Stimulated activated CD4-positive, alpha-beta T cell treated with anti-CD3 and anti-CD28 coated beads, Interleukin-4, amount 100 ng/mL, for 4 hours (primary cell): ENCODE measurements at regions not wholly inside any gene's neighbourhood (a gene's known extent, or its start where the extent isn't known, plus 50 kb on each side); places are given as distances from the start of the nearest gene placed in this dataset.

Experiments
- DNase-seq, 2 experiments: peaks; one replicate each; pipeline ENCODE4 v3.0.0-alpha.2; 2020

DNA sequence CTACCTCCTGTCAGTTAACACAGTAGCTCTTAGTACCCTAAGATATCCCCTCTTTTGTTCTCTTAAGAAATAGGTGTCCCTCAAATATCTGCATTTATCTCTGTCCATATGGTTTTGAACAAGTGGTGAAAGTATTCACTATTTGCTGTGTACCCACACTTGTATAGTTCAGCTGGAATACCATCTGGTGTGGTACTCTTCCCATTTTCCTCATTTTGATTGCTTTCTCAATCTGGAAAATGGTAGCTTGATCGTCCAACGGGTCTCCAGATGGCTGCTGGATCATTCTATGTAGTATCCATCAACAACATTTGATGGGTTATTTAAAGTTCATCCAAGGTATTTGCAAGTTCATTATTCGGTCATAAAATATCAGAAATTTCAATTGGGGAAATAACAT, 100.3 kb upstream of the DPYD start:
- no peak for DNase-seq

DNA sequence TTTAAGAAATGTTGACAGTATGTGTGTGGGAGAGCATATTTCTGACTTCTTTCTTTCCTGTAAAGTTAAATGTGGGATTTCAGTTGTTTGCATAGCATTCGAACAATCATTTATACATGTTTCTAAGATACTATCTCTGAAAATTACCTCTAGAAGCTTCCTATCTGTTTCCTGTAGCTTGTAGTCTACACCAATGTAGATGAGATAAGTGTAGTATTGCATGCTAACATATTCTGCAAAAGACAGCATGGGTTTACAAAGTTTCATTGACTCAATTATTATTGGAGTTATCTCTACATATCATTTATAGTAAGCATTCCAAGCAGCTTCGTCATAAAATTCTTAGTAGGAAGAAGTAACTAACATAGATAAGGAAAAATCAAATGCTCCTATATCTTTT, 98.9 kb upstream of the DPYD start:
- DNase-seq, result no peak

DNA sequence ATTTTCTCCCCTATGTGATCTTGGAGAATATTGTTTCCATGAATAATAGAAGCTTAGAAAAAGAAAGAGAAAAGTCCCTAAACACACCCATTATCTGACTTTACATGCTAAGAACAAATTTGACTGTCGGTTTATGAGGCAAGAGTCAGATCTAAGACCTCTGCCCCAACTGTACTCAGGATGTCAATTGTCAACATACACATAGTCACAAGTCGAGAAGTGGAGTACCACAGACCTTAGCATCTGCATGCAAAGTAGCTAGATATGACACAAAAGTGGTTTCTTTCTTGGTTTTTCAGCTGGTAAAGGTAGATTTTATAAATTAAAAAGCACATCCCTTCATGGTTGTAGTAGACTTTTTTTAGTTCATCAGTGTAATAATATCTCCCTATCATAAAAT, 97.2 kb upstream of the DPYD start:
- DNase-seq, result no peak

DNA sequence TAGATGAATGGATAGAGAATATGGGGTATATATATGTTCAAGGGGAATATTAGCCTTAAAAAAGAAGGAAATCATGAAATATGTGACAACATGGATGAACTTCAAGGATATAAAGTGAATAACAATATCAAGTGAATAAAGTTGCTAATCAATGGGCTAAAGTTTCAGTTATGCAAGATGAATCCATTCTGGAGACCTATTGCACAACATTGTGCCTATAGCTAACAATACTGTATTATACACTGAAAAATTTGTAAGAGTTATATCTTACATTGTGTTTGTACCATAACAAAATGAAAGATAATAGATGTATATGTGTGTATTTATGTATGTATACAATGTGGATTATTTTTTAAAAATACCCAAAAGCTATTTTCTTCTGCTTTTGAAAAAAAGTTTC, 96.3 kb upstream of the DPYD start:
- DNase-seq, result no peak

DNA sequence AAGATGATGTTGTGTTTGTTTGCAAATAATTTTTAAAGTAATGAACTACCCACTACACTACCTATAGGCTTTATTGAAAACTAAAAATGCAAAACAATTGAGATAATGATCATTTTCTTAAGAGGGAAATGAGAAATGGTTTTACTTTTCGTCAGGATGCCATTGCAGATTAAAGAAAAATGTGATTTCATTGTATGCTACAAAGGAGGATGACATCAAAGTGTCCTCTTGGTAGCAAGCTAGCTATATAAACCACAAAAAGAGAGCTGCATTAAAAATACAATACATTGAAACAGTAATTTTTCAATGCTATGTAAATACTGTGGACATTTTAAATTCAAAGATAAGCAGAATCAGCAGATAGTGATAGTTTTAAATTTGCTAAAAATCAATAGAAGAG, 87.5 kb upstream of the DPYD start:
- no peak for DNase-seq

DNA sequence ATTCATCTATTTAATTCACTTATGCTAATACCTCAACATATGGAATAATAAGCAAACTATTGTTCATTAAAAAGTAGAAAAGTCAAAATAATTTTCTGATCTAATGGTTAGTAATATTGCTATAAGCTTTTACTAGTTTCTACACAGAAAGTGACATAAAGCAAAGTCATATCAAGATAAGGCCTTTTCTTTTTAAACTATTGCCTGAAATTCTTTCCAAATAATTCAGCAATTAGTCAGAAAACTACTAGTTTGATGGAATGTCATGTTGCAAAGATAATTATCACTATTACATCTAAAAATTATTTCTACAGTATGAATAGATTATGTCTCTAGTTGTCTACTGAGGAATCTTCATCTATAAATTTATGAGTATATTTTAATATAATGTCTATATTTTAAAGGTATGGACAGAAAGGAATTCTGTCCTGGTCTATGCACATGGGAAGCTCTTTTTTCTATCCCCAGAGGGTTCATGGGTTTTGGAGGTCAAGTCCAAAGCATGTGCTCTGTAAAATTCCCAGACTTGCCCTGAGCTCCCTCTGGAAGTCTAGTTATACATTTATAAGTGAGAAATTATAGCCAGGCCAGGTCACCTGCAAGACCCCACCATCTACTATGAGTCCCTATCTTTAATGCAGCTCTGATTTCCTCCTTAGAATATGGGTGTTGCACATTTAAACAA, 84.6 kb upstream of the DPYD start:
- no peak for DNase-seq

DNA sequence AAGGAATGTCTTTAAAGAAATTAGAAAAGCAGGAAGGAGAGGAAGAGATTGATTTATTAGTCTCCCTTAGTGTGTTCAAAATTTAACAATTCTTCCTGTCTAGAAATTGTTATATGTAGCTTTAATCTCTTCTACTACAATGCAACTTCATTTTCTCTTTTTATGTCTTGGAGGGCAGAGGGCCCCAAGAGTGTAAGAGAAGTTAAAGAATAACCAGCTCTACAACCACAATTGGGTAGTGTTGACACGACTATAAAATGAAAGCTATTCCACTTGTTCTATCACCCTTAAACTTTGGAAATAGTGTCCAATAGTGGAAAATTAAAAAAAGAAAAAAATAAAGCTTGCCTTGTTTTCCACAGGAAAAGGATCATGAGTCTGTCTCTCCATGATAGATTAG, 82.6 kb upstream of the DPYD start:
- no peak for DNase-seq

DNA sequence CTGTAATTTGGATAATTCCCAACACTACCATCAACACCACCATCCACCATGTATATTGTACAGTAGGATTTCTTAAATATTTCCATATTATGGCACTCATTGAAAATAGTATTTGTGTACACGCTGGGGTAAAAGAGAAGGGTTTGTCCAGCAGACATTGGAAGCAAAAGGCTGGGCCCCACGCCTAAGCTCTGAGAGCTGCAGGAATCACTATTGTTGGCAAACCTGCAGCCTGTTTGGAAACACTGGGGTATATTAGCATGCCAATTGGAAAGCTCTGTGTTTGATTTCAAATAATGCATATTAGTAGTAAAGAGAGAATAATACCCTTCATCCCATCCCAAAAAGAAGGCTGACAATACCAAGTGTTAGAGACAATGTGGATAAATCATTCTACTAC, 81.5 kb upstream of the DPYD start:
- DNase-seq, result no peak

DNA sequence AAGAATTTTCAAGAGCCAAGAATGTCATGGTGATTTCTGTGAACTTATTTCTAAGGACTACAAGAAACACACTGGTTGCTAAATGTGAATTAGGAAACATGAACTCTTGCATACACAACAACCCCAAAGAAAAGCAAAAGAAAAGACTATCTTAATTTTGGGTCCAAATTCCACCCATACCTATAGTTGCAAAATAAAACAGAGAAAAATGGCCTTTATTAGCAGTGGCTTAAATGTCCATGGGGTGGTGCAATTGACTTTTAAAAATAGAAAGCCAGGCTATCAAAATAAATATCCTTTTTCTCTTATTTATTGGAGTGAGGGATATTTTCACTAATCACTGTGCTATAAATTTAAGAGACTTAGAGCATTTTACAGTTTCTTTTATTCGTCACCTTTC, 80.9 kb upstream of the DPYD start:
- DNase-seq, result no peak

DNA sequence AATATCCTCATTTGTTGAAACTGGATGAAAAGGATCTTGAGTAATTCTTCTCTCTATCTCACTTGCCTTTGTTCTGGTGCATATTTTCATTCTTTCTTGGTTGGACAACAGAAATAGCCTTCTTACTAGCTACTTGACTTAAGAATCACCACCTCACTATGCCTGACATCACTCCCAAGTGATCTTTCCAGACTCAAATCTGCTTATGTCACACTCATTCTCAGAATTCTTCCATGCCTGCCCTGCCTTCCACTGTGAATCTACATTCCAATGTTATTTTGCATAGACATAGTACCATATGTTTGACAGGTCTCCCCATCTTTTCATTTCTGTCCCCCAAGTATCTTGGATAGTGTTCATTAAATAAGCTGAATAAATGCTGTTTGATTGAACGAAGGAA, 78.5 kb upstream of the DPYD start:
- no peak for DNase-seq

DNA sequence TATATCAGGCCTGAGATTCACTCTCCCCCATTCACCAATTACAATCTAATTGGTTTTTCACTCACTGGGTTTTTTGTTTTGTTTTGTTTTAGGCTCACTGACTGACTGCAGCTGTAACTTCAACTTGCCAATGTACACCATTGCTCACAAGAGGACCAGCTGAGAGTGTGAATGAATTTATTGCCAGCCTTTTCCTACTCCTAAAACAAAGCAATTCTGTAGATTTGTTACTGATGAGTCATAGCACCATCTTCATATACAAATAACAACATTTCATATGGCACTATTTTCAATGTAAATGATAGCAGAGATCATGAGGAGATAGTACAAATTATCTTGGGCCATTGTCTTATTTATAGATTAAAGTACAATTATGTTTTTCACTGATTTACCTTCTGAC, 76.0 kb upstream of the DPYD start:
- DNase-seq, result no peak

DNA sequence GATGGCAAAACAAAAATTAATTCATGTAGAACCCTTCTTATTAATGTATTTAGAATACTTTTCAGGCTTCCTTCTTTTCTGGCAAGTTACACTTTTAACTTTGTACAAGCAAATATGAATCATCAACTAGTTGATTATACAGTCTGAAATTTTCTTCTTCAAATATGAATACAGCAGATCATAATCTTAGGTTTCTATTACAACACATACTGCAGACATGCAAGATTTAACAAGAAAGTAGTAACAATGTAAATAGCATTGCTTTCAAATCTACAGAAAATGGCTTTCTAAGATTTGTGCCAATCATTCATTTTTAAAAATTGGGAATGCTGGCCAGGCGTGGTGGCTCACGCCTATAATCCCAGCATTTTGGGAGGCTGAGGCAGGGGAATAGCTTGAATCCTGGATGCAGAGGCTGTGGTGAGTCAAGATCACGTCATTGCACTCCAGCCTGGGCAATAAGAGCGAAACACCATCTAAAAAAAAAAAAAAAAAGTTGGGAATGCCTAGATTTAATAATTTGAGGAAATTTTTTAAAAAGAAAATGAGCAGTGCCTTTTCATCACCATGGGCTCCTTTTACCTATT, 68.4 kb upstream of the DPYD start:
- DNase-seq, result no peak

DNA sequence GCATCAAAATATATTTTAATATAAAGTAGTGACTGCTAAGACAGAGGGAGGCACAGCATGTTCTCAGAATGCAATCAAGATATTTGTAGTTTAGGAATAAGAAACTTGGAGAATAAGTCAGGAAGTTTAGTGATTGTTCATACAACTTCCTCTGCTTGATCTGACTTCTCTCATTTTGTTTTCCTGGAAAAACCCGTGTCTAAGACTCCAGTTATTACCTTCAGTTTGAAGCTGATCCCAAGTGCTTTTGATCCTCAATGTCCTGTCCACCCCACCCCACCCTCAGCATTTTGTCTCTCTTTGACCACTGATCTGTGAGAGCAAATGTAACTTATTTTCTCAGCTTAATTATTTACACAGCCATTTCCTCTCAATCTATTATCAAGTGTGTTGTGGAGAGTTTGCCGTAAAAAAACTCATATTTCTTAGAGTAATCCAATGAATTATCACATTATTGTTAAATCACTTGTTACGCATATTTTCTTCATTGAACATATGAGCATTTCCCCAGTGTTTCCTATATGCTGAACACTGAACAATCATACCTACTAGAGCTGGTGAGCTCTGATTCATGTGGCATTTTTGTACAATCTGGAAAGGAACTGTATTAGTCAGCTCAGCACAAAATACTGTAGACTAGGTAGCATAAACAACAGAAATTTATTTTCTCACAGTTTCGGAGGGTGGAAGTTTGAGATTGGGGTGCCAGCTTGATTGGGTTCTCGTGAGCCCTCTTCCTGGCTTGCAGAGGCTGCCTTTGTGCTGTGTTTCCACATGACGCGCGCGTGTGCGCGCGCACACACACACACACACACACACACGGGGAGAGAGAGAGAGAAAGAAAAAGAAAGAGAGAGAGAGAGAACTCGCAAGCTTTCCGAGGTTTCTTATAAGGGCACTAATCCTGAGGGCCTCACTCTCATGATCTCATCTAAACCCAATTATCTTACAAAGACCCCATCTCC, 65.5 kb upstream of the DPYD start:
- no peak for DNase-seq

DNA sequence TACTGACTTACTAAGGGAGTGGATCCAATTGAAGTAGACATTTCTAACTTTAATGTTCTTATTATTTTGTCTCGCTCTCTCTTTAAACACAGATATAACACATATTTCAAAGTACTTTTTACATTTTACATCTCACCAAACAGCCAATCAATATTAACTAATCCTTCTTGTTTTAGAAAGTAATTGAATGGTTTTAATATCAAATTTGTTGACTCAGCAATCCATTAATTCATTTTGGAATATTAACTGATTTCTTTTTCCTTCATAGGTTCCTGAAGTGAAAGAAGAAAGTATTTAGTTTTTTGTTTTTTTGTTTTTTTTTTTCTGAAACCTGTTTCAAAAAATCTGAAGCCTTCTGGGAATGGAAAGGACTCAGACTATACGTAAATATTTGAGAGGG, 62.3 kb upstream of the DPYD start:
- no peak for DNase-seq

DNA sequence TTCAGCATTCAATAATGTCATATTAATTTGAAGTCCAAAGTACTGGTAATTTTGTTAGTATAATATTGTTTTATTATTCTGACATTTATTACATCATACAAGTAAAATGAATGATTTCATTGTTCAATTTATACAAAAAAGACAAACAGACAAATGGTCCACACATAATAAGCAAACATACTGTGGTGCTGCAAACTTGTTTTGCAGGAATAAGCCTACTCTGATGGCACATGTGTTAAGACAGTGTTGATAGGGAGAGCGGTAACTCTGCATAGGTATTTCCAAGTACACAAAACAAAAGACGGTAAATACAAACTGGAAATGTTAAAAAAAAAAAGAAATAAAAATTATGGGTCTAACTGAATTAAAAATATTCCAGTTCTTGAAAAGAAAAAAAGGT, 59.7 kb upstream of the DPYD start:
- no peak for DNase-seq

DNA sequence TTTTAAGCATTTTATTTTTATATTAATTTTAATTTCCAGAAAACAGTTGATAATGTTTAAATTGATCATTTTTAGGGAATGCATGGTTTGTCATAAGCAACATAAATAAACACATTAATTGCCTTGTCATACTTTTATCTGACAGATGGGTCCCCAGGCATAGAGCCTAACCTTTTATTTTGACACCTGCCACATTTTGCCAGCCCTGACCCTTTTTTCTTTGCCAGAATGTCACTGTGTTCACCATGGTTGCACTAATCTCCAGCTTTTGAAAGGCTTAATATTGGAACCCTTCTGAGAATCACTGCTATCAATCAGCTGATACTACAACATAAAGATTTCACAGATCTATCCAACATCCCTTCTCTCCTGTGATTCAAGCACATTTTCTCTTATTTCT, 56.0 kb upstream of the DPYD start:
- no peak for DNase-seq
